NCI-H1694 treated with DMSO at 0.1 percent for 48 hours (cell line): ENCODE measurements at regions not wholly inside any gene's neighbourhood (a gene's known extent, or its start where the extent isn't known, plus 50 kb on each side); places are given as distances from the start of the nearest gene placed in this dataset.

Experiments used
- DNase-seq: peaks from one replicate; lab custom pipeline; 2025; lab: John Stamatoyannopoulos, UW

- DNase-seq, result no peak
Measured at GRCh38 chr9:91071184-91071990, 269.8 kb downstream of the SYK start.

GRCh38 chr9:91073049-91073810 is 271.6 kb downstream of the SYK start:
- DNase-seq, result no peak

- no peak for DNase-seq
Measured at GRCh38 chr9:91073811-91074771, 272.5 kb downstream of the SYK start.

- no peak for DNase-seq
Measured at GRCh38 chr9:91074866-91075265, 273.2 kb downstream of the SYK start.

GRCh38 chr9:91075279-91075678 is 273.7 kb downstream of the SYK start:
- no peak for DNase-seq

GRCh38 chr9:91077624-91078368 is 276.2 kb downstream of the SYK start:
- no peak for DNase-seq

- no peak for DNase-seq
Measured at GRCh38 chr9:91078369-91078695, 276.7 kb downstream of the SYK start.

GRCh38 chr9:91082731-91083130 is 279.0 kb downstream of the AUH start:
- no peak for DNase-seq

GRCh38 chr9:91084896-91085516 is 276.7 kb downstream of the AUH start:
- no peak for DNase-seq

GRCh38 chr9:91085517-91086291 is 276.0 kb downstream of the AUH start:
- DNase-seq, result no peak

- no peak for DNase-seq
Measured at GRCh38 chr9:91086657-91087461, 274.9 kb downstream of the AUH start.

- no peak for DNase-seq
Measured at GRCh38 chr9:91087462-91087759, 274.3 kb downstream of the AUH start.

- DNase-seq, result no peak
Measured at GRCh38 chr9:91089405-91090129, 272.2 kb downstream of the AUH start.

- DNase-seq, result no peak
Measured at GRCh38 chr9:91090130-91090410, 271.6 kb downstream of the AUH start.

GRCh38 chr9:91092214-91092613 is 269.5 kb downstream of the AUH start:
- DNase-seq, result no peak

GRCh38 chr9:91094324-91095088 is 267.2 kb downstream of the AUH start:
- DNase-seq, result no peak

- no peak for DNase-seq
Measured at GRCh38 chr9:91098203-91098850, 263.4 kb downstream of the AUH start.

- DNase-seq, result no peak
Measured at GRCh38 chr9:91099436-91099835, 262.3 kb downstream of the AUH start.
